ENCODE measurements at regions not wholly inside any gene's neighbourhood (a gene's known extent, or its start where the extent isn't known, plus 50 kb on each side); places are given as distances from the start of the nearest gene placed in this dataset.

DNA sequence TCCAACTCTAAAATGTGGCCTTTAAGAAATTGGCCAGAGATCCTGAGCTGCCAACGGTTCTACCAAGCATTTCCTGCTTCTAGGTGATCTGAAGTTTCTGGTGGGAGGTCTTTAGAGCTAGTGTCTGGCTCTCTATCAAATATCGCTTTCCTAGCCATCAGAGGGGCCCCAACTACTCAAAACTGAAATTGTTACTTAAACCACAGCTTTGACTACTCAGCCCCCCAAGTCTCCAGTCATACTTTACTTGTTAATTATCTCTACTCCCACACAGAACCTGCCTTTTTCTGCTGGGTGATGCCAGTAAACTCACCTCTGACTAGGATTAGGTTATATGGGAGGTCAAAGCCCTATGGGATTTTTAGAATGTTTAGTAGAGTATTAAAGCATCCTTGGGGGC lies 95.1 kb downstream of the FASLG start:
- no peak for DNase-seq (ENCODE audit: low read depth in 2 of 2)

DNA sequence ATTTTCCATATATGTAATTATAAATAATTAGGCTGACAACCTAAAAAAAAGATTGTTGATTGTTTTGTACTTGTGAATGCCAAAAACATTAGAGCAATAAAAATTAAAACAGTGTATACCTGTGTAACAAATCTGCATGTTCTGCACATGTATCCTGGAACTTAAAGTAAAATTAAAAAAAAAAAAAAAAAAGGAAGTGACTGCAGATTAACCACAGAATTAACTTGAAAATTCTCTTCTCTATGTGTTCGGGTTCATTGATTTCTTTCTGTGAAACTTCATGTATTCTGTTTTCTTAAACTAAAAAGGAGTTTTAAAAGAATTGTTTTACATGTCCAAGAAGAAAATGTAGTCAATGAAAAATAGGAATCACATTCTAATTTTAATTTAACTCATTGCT lies 95.7 kb downstream of the FASLG start:
- DNase-seq (ENCODE audit: low read depth in 2 of 2): no peak

DNA sequence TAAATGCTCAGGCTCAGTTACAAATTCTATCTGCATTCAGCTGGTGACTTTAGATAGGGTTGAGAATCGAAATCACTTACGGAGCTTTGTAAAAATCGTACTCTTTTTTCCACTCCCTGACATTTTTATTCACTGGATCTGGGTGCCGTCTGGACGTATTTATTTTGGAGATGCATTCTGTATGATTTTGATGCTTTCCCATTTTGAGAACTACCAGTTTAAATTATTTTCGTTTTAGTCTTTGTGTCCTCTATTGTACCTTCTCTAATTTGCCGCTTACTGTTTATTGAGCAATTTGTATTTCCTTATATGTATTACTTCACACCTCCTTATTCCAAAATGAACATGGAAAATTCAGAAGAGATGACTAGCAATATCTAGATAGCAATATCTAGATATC lies 96.2 kb downstream of the FASLG start:
- DNase-seq (ENCODE audit: low read depth in 2 of 2): no peak

DNA sequence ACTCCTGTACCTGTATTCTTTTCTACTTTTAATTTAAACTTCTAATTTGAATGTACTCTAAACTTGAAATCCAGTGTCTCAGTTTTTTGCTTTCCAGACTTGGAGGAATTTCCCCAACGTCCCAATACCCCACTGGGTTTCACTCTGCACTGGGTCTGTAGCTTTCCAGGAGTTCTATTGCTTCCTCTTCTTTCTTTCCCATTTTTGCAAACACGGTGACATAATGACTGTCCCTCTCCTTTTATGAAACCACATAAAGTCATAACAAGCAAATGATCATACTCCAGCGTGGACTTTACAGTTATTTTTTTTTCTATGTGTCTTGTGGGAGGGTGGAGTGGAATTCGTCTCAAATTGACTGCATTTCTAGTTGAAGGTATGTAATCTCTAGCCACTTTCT lies 97.1 kb downstream of the FASLG start:
- no peak for DNase-seq (ENCODE audit: low read depth in 2 of 2)

DNA sequence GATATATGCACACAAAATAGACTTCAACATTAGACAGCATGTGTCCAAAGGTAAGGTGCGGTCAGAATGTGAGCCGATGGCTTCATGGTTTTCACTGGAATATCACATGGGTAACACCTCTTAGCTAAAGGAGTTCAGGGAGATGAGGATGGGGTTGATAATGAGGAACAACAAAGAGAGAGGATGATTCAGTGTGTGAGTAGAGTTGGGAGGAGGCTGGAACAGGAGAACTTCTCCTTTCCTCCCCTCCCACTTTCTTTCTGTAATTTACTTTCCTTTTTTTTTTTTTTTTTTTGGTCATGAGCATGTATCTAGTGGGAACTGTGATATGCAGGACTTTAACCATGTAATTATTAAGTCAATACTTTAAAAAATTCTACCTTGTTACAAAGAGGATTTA lies 99.4 kb downstream of the FASLG start:
- no peak for DNase-seq (ENCODE audit: low read depth in 2 of 2)

DNA sequence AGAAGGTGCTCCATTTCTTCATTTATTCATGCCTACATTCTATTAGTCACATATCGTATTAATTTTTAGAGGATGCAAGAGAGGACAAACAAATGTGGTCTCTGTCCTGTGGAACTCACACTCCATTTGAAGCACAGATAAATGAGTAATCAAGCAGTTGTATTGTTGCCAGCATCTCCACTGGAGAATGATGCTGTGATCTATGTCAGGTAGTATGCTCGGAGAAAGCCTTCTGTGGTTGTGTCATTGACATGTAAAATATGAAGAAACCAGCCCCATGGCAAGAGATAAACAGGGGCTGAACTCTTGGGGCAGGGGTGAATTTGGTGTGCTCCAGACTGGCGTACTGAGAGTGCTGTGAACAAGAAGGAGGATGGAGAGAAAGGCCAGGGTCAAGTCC lies 101.2 kb downstream of the FASLG start:
- DNase-seq (ENCODE audit: low read depth in 2 of 2): no peak

DNA sequence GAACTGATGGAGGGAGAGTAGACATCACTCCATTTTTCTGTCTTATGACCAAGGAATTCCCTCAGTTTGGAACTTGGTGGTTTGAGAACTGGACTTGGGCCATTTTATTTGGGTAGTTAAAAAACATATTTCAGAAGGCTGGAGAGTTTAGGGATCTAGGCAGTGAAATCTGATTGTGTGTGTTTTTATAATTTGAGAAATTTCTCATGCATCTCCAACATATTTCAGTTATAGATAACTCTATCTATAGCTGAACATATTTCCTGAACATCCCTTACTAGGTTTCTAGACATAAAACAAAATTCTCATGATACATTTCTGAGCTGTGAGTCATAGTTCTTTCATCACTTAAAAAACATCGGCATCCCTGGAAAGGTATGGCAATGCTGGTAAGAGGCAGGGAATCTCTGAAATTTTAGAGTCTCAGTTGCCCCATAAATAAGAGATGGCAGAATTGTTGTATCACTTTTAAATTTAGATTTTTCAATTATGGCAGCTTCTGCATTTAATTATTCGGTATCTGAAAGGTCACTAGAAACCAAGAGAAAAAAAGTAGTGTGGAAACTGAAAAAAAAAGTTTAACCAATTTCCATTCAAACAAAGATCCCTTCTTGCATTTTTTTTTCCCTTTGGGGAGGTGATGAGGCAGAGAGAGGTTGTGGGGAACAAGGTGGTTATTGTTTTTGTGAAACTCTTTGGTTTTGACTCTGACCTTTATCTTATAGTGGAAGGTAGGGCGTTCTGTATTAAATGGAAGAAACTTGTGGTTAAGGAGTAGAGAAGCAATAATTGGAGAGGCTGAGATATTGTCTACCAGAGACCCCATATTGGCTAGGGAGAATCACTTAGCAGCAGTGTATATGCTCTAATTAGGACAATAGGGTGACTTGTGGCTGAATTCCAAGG lies 102.9 kb downstream of the FASLG start:
- DNase-seq (ENCODE audit: low read depth in 2 of 2): peak in 1 of 2 donors; percentile 58

DNA sequence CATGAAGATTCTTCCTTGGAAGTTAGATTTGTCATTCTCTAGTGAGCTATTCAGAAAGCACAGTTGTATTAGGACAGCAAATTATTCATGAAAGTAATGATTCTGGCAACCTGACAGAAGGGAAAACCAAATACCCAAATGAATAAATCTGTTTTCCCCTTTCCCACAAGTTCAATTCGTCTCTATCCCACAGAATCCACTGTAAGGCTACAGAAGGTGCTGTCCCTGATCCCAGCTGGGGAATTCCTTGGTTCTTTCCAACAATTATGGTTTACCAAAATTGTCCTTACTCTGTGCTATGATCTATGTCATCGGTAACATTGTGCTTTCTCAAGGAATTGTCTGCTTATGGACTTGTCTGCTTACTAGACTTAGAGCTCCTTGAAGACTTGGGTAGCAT lies 104.2 kb downstream of the FASLG start:
- no peak for DNase-seq (ENCODE audit: low read depth in 2 of 2)

DNA sequence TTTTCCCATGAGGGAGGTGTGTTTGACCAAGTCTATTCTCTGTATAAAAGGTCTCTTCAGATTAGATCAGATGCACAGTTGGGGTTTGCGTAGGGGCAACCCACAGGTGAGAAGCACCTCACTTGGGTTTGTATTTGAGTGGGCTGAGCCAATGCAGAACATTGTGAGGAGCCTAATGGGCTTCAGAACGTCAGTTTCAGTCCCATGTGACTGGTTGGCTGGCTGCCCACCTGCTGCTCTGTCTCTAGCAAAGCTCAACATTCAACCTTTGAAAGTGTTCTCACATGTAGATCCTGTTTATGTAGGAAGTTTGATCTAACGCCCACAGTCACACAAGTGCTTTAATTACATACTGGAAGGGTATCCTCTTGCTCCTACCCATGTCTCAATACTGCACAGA lies 105.5 kb downstream of the FASLG start:
- peak; percentile 4 to 78 for DNase-seq (ENCODE audit: low read depth in 2 of 2)

DNA sequence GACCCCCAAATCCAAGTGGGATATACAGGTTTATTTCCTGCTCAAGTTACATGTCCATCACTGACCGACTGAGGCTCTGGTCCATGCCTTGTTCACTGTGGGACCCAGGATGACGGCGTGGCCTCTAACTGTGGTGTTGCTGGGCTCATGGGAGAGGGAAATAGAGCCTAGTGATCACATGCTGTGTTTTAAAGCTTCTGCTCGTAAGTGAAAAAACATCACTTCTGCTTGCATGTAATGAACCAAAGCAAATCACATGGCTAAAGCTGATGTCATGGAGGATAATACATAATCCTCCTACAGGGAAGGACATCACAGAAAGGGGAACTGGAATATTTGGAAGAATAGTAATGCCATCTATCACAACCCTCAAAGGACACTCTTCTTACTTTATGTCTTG lies 107.6 kb downstream of the FASLG start:
- DNase-seq (ENCODE audit: low read depth in 2 of 2): no peak

DNA sequence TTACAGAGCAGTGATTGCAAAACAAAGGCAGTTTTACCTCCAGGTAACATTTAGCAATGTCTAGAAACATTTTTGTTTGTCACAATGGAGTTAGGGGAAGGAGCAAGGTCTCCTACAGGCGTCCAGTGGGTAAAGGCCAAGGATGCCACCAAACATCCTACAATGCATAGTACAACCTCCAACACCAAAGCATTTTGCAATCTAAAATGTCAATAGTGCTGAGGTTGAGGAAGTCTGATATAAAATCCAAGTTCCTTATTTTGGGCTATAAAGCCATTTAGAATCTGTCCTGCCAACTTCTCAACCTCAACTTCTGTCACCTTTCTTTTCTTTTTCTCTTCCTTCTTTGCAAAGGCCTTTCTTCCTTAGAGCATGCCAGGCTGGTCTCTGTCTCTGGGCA lies 111.2 kb downstream of the FASLG start:
- no peak for DNase-seq (ENCODE audit: low read depth in 2 of 2)

DNA sequence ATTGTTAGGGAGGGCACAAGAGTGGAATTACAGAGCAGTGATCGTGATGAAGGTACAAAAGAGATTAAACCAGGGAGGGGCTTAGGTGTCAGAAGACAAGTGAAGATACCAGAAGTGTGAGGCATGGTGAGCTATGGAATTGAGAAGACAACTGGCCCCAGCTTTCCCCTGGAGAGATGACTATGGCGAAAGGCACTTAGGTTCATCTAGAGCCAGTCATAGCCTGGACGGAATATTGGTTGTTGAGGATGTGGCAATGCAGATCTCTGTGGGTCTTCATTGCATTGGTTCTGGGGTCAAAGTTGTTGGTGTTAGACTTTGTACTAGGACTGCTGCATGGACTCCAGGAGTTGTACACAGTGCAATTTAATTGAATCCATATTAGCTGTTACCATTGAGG lies 115.7 kb downstream of the FASLG start:
- DNase-seq (ENCODE audit: low read depth in 2 of 2): no peak

DNA sequence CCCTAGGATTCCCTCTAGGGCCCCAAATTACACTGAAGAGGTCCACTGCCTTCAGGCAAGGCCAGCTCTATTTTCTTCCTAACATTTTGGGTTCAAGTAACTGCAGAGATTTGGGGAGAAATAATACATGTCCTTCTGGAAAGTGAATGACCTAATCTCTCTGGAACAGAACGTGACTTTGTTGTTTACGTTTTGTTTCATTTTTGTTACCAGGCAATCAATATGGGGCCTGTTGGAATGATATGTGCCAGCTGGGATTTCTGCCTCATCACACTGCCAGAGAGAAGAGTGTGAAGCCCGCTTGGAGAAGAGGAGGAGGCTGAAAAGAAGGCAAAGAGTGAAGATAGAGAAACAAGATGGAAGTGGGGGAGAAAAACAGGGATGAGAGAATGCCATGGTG lies 116.7 kb downstream of the FASLG start:
- DNase-seq (ENCODE audit: low read depth in 2 of 2): no peak

DNA sequence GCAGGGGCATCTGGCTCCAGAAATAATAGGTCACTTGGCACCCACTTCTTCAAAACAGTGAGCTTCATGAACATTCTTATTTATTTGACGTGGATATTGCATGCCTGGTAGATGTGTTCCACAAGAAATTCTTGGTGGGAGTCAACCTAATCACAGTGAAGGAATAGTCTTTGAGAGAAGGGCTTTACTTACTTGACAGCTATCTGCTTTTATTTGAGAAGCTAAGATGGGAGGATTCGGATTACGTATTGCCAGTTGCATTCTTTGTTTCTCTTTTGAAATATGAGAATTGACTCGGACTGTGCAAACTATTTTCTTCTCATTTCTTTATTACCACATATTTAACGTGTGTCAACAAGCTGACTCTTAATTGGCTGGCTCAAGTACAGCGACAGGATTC lies 117.2 kb downstream of the FASLG start:
- no peak for DNase-seq (ENCODE audit: low read depth in 2 of 2)

DNA sequence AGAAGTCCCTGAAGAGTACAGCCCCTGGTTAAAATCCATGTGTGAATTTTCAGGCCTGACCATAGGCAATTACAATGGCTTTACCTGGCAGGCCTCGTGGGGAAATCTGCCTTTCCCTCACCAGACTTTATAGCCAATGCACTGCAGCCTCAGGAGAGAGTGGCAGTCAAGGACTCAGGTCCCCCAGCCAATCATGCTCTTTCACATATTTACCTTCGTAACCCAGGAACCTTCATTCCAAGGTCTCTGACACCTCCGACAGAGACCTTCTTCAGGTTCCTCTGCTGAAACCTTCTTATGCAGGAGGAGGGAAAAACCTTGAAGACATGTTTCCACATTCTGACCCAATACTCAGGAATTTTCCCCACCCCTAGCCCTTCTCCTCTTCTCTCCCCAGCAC lies 118.9 kb downstream of the FASLG start:
- no peak for DNase-seq (ENCODE audit: low read depth in 2 of 2)

DNA sequence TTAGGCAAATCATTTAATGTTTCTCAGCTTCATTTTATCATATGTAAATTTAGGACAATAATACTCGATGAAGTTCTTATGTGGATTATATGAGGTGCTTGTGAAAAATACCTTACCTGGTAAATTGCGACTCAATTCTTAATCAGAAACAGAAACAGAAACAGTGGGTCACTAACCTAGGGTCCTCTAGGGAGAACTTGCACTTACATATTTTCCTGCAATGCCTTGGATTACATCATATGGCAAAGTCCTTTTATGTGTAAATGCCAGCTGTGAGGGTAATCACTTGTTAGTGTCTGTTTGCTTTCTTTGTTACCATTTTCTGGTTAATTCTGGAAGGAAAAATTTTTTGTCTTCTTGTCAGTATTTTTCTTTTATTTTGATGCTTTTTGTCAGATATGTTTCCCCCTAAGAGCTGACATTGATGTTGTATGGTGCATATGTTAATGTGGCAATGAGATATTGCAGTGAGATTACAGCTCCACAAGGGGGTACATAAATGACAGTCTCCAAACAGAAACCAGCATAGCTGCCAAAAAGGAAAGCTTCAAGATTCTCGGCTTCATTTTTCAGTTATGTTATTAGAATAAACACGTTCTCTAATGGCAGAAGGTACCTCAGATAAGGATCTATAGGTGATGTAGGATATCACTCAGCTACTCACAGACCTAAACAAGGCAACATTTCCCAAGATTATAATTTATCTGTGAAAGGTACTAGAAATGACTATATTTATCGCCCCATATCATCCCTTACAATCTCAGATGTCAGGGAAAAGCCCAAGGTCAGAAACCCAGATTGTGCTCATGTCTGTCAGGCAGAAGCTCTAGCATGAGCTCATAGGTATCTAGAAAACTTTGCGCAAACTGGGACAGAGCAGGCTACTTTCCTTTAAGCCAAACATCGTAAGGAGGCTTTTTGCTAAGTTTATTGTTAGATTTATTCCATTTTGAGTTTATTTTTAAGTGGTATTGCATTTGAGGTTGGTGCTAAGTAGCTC lies 119.9 kb downstream of the FASLG start:
- no peak for DNase-seq (ENCODE audit: low read depth in 2 of 2)

DNA sequence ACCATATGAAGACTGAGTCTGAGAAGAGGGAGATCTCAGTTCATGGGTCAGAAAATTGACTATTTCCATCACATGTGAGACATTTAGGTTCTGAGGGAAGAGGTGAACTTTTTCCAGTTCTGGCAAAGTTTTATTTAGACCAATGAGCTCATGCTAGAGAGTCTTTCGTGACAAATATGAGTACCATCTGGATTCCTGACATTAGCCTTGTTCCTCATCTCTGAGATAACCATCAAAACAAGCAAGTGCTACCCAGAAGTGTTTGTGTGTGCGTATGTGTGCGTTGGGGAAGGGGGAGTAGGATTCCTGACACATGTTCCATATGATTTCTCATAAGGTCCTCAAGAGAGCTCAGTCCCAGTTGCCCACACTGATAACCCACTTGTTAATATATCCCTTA lies 120.6 kb downstream of the FASLG start:
- no peak for DNase-seq (ENCODE audit: low read depth in 2 of 2)

DNA sequence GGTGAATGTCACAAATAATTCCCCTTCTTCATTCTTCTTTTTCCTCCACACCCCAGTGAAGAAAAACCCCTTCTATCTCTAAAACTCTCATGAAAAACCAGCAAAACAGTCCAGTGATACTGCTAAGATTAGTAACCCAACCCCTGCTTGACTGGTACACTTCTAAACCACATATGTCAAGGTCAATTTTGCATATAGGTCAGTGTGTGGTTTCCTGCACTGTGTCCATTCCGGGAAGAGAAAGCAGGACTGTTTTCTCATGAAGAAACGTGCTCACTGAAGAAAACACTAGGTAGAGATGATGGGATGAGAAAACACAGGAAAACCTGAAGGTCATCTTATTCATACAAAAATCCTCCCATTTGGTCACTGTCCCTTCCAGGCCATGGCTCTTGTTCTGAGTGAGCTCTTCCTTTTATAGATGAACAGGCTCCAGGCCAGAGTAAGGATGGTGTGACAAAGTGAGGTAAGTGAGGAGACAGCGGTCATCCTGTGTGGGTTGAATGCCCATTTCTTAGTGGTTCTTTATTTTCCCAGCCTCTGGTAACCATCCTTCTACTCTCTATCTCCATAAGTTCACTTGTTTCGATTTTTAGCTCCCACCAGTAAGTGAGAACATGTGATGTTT lies 122.7 kb downstream of the FASLG start:
- no peak for DNase-seq (ENCODE audit: low read depth in 2 of 2)

DNA sequence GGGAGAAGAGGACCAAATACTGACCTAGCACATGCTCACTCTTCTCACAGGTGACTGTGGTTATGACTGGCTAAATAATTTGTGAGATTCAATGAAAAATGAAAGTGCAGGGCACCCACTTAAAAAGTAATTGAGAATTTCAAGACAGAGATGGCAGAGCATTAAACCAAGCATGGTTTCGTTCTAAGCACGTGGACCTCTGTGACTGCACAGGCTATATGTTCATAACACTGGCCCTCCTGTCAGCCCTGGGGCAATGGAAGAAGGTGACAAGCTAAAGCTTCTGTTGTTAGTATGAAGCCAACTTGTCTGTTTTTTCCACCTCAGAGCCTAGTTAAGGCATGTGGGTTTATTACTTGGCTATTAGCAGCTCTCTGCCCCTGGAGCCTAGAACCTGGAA lies 130.9 kb downstream of the FASLG start:
- DNase-seq (ENCODE audit: low read depth in 2 of 2): no peak

DNA sequence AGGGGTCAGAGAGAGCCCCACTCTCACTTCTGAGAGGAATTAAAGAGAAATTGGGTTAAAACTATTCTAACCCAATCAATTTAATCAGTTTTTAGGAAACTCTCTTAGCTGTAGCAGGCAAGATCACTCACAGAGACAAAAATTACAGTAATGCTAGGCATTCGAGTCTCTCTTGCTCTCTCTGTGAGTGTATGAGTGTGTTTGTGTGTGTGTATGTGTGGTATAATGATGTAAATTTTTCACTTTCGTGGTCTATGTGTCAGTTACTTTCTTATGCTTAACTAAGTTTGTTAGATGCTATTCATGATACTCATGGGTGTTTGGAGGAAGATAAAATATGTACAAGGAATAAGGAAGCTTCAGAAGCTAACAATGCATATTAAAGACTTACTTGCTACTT lies 131.3 kb downstream of the FASLG start:
- no peak for DNase-seq (ENCODE audit: low read depth in 2 of 2)

DNA sequence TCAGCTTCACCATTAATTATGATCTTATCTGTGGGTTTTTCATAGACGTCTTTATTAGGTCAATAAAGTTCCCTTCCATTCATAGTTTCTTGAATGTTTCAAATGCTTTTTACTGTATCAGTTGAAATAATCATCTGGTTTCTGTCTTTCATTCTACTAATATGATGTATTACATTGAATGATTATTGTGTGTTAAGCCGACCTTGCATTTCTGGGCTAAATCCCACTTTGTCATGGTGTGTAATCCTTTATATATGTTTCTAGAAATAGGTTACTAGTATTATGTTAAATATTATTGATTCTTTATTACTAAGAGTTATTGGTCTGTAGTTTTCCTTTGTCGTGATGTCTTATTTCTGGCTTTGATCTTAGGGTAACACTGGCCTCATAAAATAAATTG lies 134.9 kb downstream of the FASLG start:
- no peak for DNase-seq (ENCODE audit: low read depth in 2 of 2)

DNA sequence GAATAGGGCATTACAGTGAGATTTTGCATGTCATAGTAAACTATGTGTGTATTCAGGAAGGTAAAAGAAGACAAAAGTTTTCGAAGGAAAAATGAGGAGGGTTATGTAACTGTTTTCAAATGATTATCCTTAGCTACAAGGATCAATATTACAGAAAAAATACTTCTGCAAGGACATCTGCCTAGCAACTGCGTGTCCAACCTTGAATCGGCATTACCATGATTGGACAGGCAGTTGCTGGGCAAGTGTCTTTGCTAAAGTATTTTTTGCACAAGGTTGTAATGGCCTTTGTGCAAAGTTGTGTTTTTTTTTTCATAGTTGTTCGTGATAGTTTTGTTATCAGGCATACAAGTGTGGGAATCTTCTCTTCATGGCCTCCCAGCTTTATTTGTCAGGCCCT lies 136.8 kb downstream of the FASLG start:
- no peak for DNase-seq (ENCODE audit: low read depth in 2 of 2)

Data from dermis microvascular lymphatic vessel endothelial cell (primary cell).